ENCODE measurements at regions not wholly inside any gene's neighbourhood (a gene's known extent, or its start where the extent isn't known, plus 50 kb on each side); places are given as distances from the start of the nearest gene placed in this dataset.

- intact Hi-C loops (cut with DNase I), result no loop called here
- no peak for TF ChIP-seq CTCF (IDR thresholded peaks at IDR 0.05)
- DNase-seq, result no peak
- Histone ChIP-seq H3K27me3 (no peaks in the 10 kb centered on the region), H3K4me3 (no peak overlapping the region), H3K4me1 (no peaks in the 10 kb centered on the region), H3K27ac (no peak overlapping the region), H3K36me3 (no peaks in the 10 kb centered on the region), H3K9me3 (no peaks in the 10 kb centered on the region)
- ATAC-seq, result no peak
These were observed 325.8 kb upstream of the PBX1 start for GRCh38 chr1:164233149-164233548.

GRCh38 chr1:164240081-164240480 is 318.9 kb upstream of the PBX1 start:
- ATAC-seq (no peak), DNase-seq (no peak)

GRCh38 chr1:164250365-164250764 is 308.6 kb upstream of the PBX1 start:
- H3K27ac ChIP-seq, result no peak overlapping the region
- no peaks in the 10 kb centered on the region for H3K36me3 ChIP-seq
- H3K27me3 ChIP-seq, result no peaks in the 10 kb centered on the region
- intact Hi-C loops (cut with DNase I), result no loop called here
- TF ChIP-seq CTCF (IDR thresholded peaks at IDR 0.05), result no peak
- peaks cover 0 to 31% of the 10 kb centered on the region in 2 donors for H3K9me3 ChIP-seq
- no peak for DNase-seq
- no peak for ATAC-seq
- no peak overlapping the region for H3K4me3 ChIP-seq
- H3K4me1 ChIP-seq, result no peaks in the 10 kb centered on the region

More at GRCh38 chr1:164240081-164240480, 318.9 kb upstream of the PBX1 start:
- no peaks in the 10 kb centered on the region for H3K9me3 ChIP-seq
- H3K4me1 ChIP-seq, result no peaks in the 10 kb centered on the region
- TF ChIP-seq CTCF (IDR thresholded peaks at IDR 0.05), result no peak
- no peak overlapping the region for H3K4me3 ChIP-seq
- intact Hi-C loops (cut with DNase I), result no loop called here
- H3K36me3 ChIP-seq, result no peaks in the 10 kb centered on the region
- H3K27ac ChIP-seq, result no peak overlapping the region
- H3K27me3 ChIP-seq, result no peaks in the 10 kb centered on the region

- H3K36me3 ChIP-seq, result no peaks in the 10 kb centered on the region
- no peak overlapping the region for H3K27ac ChIP-seq
- no peak overlapping the region for H3K4me3 ChIP-seq
- TF ChIP-seq CTCF (IDR thresholded peaks at IDR 0.05), result no peak
- no peaks in the 10 kb centered on the region for H3K27me3 ChIP-seq
- H3K4me1 ChIP-seq, result no peaks in the 10 kb centered on the region
- intact Hi-C loops (cut with DNase I), result no loop called here
- DNase-seq, result no peak
- no peak for ATAC-seq
- peaks cover 0 to 12% of the 10 kb centered on the region in 2 donors for H3K9me3 ChIP-seq
These were observed 302.5 kb upstream of the PBX1 start for GRCh38 chr1:164256456-164256855.

- DNase-seq, result no peak
- Histone ChIP-seq H3K27me3 (no peaks in the 10 kb centered on the region), H3K36me3 (no peaks in the 10 kb centered on the region), H3K4me1 (no peaks in the 10 kb centered on the region), H3K4me3 (no peak overlapping the region), H3K27ac (no peak overlapping the region), H3K9me3 (no peaks in the 10 kb centered on the region)
- no peak for ATAC-seq
- TF ChIP-seq CTCF (IDR thresholded peaks at IDR 0.05), result no peak
- intact Hi-C loops (cut with DNase I), result no loop called here
These were observed 297.2 kb upstream of the PBX1 start for GRCh38 chr1:164261691-164262240.

Measured in left lung (tissue), 4 donors.